ENCODE measurements at regions not wholly inside any gene's neighbourhood (a gene's known extent, or its start where the extent isn't known, plus 50 kb on each side); places are given as distances from the start of the nearest gene placed in this dataset.
A peak's percentile ranks its signal among the peaks of the same experiment; 100 is the strongest.
"Not testable (repeated sequence)": the region's sequence is repeated elsewhere in the genome, so short reads cannot be mapped to it uniquely, and the experiment has no call there.

DNA sequence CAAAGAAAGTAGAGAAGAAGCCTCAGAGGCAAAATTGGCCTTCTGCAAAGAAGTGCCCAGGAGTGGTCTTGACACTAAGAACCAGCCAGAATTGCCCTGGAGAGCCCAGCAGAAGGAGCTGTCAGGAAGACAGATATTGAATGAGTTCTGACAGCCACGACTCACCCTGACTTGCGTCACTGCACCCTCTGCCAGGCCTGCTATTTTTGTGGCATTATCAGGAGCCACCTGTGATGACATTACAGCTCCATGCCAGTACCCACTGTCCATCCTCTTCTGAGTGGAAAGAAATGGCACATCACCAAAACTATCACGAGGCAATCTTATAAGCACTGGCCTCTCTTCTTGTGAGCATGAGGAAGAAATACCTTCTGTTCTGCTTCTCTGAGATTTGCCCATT is 67.7 kb downstream of the SMIM20 start:
- intact Hi-C loops (cut with DNase I) = no loop called here
- DNase-seq = no peak

DNA sequence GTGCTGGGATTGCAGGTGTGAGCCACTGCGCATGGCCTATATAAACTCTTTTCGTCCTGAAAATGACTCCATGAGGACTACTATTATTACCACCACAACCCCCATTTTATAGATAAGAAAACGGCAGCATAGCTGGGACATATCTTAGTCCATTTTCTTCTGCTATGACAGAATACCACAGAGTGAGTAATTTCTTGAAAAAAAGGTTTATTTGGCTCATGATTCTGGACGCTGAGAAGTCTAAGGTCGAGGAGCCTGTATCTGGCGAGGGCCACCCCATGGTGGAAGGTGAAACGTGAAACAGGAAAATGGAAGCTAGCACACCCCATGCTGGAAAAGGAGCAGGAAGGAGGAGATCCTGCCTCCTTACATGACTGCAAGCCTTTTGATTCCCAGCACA is 68.9 kb downstream of the SMIM20 start:
- intact Hi-C loops (cut with DNase I) = no loop called here
- no peak for DNase-seq

DNA sequence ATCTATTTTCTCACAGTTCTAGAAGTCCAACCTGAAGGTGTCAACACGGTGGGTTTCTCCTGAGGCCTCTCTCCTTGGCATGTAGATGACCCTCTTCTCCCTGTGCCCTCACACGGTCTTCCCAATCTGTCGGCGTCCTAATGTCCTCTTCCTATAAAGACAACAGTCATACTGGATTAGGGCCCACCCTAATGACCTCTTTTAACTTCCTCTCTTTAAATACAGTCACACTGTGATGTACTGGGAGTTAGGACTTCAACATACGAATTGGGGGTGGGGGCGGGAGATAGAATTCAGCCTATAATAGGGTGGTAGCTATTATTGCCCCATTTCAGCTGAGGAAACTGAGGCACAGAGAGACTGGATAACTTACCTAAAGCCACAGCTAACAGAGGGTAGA is 70.2 kb downstream of the SMIM20 start:
- intact Hi-C loops (cut with DNase I) = no loop called here

DNA sequence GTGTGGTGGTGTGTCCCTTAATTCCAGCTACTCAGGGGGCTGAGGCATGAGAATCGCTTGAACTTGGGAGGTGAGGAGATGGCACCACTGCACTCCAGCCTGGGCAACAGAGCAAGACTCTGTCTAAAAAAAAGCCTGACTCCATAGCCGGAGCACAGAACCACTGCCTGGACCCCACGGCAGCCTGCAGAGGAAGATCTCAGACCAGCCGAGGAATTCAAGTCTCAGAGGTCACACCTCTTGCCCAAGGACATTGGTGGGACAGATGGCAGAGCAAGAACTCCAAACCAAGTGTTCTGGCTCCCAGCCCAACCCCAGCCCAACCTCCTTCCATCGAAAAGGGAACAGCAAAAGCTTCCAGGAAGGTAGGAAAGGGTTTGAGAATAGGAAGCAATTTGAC is 70.8 kb downstream of the SMIM20 start:
- DNase-seq = peak in 1 of 42 donors; percentile 24
- intact Hi-C loops (cut with DNase I) = loop anchor here (5.0 kb wide), 1 partner anchor 418 kb away; no protein-coding TSS in a partner anchor

More for the DNA sequence above, 70.2 kb downstream of the SMIM20 start:
- peak in 1 of 42 donors; percentile 3 for DNase-seq

DNA sequence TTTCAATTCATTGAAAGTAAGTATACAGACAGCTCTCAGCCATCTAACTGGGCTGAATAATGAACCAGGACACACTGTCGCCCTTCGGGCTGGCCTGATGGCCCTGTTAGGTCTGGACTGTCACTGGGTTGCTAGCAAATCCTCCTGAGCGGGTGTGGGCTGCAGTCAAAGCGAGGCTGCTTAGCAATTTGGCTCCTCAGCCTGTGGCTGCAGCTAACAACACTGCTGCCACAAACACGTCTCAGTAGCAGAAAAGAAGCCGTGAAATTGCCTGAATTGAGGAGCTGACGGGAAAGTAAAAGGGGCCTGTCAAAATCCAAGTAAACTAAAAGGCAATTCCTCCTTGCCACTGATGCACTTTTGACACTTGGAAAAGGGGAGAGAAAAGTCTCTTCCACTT is 72.8 kb downstream of the SMIM20 start:
- DNase-seq = peak in 15 of 42 donors; percentile 15 to 60 (median 31)
- intact Hi-C loops (cut with DNase I) = loop anchor here (5.0 kb wide), 1 partner anchor 415 kb away; no protein-coding TSS in a partner anchor

DNA sequence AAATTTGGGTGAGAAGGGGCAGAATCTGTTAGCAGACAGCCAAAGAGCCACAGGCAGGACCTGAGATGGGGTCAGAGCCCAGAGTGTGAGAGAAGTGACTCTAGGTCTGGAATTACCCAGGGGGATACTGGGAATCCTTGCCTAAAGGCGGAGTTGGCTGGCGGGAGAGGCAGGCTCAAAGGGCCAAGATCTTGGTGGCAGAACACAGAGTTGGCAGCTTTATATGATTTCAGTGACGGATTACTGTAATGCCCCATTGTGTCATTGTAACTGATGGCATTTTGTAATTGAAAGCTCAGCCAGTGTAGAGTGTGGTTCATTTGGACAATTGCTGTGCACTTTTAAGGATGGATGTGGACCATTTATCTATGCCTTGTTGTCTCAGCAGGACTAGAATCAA is 77.3 kb downstream of the SMIM20 start:
- intact Hi-C loops (cut with DNase I) = no loop called here
- DNase-seq = peak in 11 of 42 donors; percentile 15 to 62 (median 37)

DNA sequence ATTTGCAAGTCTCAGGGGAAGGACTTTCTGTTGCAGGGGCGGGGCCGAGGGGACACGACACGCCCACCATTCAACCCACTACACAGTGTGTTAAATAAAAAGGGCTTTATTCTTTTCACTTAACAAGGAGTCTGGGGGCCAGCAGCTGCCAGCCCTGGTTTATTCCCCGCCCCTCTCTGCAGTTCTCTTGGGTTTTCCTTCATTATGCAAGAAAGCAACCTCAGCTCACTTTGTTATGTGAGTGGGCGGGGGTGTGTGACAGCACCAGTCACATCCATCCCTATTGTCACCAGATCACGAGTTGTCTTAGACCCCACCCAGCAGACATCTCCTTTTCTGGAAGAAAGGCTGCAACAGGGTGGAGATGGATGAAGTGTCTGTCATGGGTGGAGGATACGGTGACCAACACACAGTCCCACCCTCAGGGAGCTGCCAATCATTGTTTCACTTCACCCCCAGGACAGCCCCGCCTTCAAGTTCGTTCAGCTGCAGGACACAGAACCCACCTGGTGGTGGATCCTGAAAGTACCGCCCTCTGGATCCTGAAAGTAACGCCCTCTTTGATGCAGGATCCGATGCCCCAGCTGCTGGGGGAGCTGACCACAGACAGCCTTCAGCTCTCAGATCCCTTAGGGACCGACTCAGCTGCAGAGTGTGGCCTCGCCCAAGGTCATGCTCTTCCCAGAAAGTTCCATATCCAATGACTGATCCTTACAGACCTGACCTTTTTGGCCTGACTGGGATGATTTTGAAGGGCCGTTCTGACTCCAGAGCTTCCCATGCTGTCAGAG is 79.6 kb downstream of the SMIM20 start:
- intact Hi-C loops (cut with DNase I) = no loop called here
- DNase-seq = no peak

DNA sequence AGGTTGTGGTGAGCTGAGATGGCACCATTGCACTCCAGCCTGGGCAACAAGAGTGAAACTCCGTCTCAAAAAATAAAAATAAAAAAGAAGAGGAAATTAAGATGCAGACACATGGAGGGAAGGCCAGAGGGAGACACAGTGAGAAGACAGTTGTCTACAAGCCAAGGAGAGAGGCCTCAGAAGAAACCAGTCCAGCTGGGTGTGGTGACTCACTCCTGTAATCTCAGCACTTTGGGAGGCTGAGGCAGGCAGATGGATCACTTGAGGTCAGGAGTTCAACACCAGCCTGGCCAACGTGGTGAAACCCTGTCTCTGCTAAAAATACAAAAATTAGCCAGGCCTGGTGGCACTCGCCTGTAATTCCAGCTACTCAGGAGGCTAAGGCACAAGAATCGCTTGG is 80.6 kb downstream of the SMIM20 start:
- DNase-seq; intact Hi-C loops (cut with DNase I): not testable (repeated sequence)

DNA sequence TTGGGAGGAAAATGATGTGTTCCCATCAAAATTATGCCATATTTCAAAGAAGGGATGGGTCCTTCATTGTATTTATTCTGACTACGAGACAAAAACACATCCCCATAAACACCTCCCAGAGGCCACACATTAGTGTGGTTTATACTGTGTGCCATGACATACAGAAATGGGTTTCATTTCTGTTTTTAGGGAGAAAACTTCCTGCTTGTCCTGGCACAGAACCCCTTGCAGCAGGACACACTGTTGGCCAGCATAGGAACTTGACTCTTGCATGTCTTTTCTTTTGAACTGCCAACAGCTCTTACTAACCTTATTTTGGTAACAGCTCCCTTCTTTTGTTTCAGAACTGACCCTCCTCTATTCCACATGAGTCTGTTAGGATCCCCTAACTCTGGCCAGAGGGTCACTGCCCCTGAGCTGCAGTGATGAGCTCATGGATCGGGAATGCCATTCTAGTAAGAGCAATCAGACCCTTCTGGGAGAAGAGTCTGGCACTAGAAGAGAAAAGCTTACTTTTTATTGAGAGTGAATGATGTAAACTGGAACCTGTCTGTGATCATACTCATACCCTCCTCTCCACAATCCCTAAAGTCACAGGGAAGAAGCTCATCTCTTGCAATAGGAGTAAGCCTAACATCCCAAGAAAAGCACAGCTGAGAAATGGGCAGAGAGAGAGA is 86.4 kb downstream of the SMIM20 start:
- intact Hi-C loops (cut with DNase I) = no loop called here
- peak in 1 of 42 donors; percentile 13 for DNase-seq

DNA sequence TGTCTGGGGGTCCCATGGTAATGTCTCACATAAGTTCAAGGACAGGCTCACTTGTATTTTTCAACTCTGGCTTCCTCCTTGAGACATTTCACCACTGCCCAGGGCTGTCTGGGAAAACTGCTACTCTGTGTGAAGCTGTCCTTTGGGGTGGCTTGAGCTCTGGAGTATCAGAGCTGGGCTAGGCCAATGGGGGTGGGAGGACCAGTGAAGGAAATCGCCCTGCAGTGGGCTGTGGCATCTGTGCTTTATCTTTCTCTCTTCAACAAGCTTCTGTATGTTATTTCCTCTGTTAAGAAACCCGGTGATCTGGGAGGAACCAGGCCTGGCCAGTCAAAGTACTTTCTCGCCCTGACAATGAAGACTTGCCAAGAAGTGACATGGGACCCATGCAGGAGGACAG is 87.4 kb downstream of the SMIM20 start:
- DNase-seq = no peak

DNA sequence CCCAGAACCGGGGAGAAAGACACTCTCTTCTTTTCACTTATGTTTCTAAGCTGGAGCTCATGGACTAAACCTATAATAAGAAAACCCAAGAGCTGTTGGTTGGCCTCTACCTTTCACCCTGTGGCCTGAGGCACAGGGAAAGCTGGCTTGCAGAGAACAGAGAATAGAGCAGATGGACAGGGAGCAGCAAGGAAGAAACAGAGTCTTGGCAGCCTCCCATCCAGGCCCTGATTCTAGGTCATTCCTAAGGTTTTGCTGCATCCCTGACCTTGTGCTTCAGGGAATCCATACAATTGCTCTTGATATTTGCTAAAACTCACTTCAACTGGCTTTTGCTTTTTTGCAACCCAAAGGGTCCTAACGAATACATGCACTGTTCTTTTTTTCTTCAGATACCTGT is 87.8 kb downstream of the SMIM20 start:
- no peak for DNase-seq
- intact Hi-C loops (cut with DNase I) = no loop called here

More for the DNA sequence above, 87.4 kb downstream of the SMIM20 start:
- intact Hi-C loops (cut with DNase I) = no loop called here

DNA sequence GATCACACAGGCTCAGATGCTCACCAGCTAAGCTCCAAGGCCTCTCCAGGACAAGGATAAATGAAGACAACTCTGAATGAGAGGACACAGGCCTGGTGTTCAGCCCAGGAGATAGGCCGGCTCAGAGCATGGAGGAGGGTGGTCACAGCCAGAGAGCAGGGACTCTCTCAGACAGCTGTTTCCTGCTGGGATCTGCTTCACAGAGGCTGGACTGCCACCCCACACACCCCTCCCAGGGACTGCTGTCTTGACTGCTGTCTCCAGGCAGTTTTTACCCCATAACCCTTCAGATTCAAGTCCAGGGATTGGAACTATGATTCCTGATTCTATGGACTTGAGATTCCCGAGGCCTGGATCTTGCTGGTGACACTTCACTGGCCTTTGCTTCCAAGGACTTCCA is 89.0 kb downstream of the SMIM20 start:
- intact Hi-C loops (cut with DNase I) = no loop called here
- no peak for DNase-seq

DNA sequence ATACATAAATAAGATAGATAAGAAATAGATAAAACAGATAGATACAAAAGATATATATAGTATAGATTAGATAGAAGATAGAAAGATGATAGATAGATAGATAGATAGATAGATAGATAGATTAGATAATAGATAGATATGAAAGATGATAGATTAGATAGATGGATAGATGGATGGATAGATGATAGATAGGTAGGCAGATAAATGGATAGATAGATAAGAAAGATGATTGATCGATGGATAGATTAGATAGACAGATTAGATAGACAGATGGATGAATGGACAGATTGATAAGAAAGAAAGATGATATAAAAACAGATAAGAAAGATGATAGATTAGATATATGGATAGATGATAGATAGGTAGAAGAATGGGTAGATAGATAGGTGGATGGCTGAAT is 90.3 kb downstream of the SMIM20 start:
- no peak for DNase-seq
- intact Hi-C loops (cut with DNase I) = no loop called here

DNA sequence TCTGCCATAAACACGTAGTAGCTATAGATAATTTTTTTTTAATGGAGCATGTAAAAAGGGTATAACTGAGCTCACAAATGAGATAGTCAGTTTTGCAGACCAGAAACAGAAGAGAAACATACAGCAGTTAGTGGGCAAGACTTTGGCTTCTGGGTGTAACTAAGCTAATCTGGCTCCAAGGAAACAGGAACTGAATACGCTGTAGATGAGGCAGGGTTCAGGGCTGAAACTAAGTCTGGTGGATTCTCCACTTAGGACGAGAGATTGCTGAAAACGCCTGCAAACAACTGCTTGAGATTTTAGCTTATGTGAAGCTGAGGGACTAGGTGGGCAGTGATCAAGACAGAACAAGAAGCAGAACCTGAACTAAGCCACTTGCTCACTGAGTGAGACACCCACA is 91.7 kb downstream of the SMIM20 start:
- DNase-seq = no peak
- intact Hi-C loops (cut with DNase I) = no loop called here

DNA sequence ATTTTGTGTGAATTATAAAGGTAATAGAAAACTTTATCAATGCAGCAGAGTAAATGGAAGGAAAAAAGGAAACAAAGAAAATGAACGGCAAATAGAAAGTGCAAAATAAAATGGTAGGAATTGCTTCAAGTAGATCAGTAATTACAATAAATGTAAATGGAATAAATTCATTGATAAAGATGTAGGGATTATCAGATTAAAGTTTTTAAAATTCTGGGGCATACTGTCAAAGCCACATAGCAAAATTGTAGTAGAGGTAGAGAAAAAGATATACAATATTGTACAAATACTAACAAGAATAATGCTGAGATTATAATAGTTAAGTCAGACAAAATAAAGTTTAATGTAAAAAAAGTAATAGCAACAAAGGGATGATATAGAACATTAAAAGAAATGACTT is 94.7 kb downstream of the SMIM20 start:
- intact Hi-C loops (cut with DNase I) = no loop called here
- no peak for DNase-seq

DNA sequence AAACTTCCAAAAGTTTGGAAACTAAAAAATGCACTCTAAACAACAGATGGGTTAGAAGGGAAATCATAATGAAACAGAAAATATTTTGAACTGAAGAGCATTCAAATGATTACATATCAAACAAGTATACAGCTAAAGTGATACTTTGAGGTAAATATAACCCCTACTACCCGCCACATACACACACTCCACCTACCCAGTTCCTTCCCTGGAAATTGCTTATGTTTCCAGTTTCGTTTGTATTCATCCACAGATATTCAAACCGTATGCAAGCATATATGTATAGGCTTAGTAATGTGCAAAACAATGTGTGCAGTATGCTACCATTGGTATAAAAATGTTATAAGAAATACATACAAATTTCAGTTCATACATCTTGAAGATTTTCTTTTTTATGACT is 95.5 kb downstream of the SMIM20 start:
- intact Hi-C loops (cut with DNase I) = no loop called here
- no peak for DNase-seq

DNA sequence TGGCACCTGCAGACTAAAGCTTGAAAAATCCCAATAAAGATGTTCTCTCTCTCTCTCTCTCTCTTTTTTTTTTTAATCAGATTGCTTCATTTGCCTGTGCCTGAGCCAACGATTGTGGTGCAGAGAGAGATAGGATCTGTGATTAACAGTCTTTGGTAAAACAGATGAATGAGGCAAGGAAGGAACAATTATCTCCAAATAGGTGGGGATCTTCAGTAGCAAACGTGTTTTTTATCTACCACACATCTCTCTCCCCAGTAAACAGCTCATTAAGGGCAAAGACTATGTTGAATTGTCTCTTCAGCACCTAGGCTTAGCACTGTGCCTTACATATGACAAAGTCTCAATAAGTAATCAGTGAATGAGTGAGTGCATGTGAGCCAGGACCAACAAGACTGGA is 96.3 kb downstream of the SMIM20 start:
- intact Hi-C loops (cut with DNase I) = no loop called here
- no peak for DNase-seq

DNA sequence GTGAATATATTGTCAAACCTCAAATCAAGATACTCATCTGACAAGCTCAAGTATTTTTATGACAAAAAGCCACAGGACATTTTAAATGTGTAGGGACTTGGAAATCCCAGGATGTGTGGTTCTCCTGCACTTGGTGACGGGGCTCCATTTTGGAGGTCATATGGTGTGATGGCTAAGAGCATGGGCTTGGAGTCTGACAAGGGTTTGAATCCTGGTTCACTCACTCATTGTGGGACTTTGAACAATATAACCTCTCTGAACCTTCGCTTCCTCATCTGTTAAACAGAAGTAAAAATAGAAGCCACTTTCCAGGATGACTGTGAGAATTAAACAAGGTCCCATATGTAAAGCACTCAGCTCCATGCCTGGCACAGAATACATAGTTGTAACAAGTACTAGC is 99.6 kb downstream of the SMIM20 start:
- intact Hi-C loops (cut with DNase I) = no loop called here
- DNase-seq = no peak

DNA sequence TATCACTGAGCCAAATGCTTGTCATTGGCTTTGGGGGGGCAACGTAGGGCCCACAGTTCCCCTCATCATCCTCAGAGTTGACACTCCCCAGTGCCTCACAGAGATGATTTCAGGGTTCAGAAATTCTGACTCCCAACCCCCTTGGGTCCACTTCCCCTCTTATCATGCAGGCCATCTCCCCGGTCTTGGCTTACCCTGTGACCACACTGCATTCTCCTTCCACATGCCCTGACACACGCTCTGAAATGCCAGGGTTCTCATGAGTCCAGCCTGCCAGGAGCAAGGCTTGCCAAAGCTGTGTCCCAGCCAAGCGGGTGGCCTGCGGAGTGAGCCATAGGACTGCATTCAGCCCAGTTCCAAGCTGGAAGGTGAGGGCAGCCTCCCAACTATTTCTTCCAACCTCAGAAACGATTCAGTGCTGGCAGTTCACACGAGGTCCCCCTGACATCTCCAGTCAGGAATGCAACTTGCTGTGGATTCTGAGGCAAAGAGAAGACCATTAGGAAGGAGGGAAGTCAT is 101.2 kb downstream of the SMIM20 start:
- intact Hi-C loops (cut with DNase I) = no loop called here
- peak in 26 of 42 donors; percentile 8 to 73 (median 32) for DNase-seq

DNA sequence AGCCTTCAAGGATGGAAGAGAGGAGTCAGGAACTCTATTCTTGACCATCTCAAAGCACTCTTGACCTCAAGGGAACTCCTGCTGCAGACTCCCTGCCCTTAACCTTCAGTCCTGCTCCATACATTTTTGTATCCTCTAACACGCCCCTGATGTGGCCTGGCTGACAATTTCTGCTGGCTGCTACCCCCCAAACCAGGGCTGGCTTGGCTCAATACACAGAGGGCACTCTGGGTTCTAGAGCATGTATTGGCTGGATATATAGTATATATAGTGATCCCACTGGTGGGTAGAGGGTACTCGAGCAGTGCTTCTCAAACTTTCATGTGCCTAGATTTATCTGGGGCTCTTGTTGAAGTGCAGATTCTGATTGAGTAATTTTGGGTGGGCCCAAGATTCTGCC is 101.9 kb downstream of the SMIM20 start:
- intact Hi-C loops (cut with DNase I) = no loop called here
- DNase-seq = no peak
